ENCODE measurements at regions not wholly inside any gene's neighbourhood (a gene's known extent, or its start where the extent isn't known, plus 50 kb on each side); places are given as distances from the start of the nearest gene placed in this dataset.
"Not testable (repeated sequence)": the region's sequence is repeated elsewhere in the genome, so short reads cannot be mapped to it uniquely, and the experiment has no call there.

DNA sequence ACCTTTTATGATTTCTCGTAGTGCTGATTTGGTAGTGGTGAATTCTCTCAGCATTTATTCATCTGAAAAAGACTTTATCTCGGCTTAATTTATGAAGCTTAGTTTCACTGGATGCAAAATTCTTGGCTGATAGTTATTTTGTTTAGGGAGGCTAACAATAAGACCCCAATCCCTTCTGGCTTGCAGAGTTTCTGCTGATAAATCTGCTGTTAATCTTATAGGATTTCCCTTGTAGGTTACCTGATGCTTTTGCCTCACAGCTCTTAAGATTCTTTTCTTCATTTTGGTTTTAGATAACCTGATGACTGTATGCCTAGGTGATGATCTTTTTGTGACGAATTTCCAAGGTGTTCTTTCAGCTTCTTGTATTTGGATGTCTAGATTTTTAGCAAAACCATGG lies 388.7 kb downstream of the UTRN start:
- TF ChIP-seq CTCF (IDR thresholded peaks at IDR 0.05; ENCODE audit: unreplicated experiment): no peak
- CTCF ChIA-PET: no interaction called here
- H3K4me3 Mint-ChIP-seq (ENCODE audit: low read depth, unreplicated experiment): no peak overlapping the region
- BruUV-seq (replicated peaks): no TSS peak
- intact Hi-C loops (cut with micrococcal nuclease; ENCODE audit: unreplicated experiment): no loop called here
- peaks cover 10% of the 10 kb centered on the region for H3K4me1 Mint-ChIP-seq (ENCODE audit: low read depth, unreplicated experiment)
- no peaks in the 10 kb centered on the region for H3K36me3 Mint-ChIP-seq (ENCODE audit: insufficient read depth, unreplicated experiment)
- no peak for DNase-seq
- peaks cover 8% of the 10 kb centered on the region for H3K9me3 Mint-ChIP-seq (ENCODE audit: low read depth, unreplicated experiment)
- H3K27ac Mint-ChIP-seq (ENCODE audit: unreplicated experiment): no peak overlapping the region
- no peaks in the 10 kb centered on the region for H3K27me3 Mint-ChIP-seq (ENCODE audit: unreplicated experiment)

- no TSS peak for BruUV-seq (replicated peaks)
- no peaks in the 10 kb centered on the region for H3K36me3 Mint-ChIP-seq (ENCODE audit: insufficient read depth, unreplicated experiment)
- H3K4me1 Mint-ChIP-seq (ENCODE audit: low read depth, unreplicated experiment): peaks cover 10% of the 10 kb centered on the region
- intact Hi-C loops (cut with micrococcal nuclease; ENCODE audit: unreplicated experiment): no loop called here
- no peak for TF ChIP-seq CTCF (IDR thresholded peaks at IDR 0.05; ENCODE audit: unreplicated experiment)
- no peaks in the 10 kb centered on the region for H3K27me3 Mint-ChIP-seq (ENCODE audit: unreplicated experiment)
- H3K9me3 Mint-ChIP-seq (ENCODE audit: low read depth, unreplicated experiment): peaks cover 8% of the 10 kb centered on the region
- DNase-seq: no peak
- no peak overlapping the region for H3K4me3 Mint-ChIP-seq (ENCODE audit: low read depth, unreplicated experiment)
- H3K27ac Mint-ChIP-seq (ENCODE audit: unreplicated experiment): no peak overlapping the region
- CTCF ChIA-PET: no interaction called here
Measured at GRCh38 chr6:144675231-144675861, 390.2 kb downstream of the UTRN start.

DNA sequence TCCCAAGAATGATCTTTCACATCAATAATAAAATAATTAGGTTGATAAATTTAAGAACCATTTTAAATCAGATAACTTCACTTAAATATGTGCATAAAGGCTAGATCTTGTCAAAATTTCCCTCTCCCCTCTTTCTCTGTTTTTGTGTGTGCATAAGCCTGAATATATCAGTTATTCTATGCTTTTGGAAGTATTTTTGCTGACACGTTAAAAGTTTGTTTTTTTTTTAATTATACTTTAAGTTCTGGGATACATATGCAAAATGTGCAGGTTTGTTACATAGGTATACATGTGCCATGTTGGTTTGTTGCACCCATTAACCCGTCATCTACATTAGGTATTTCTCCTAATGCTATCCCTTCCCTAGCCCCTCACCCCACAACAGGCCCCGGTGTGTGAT lies 391.2 kb downstream of the UTRN start:
- CTCF ChIA-PET; H3K27ac Mint-ChIP-seq (ENCODE audit: unreplicated experiment); intact Hi-C loops (cut with micrococcal nuclease; ENCODE audit: unreplicated experiment); H3K4me3 Mint-ChIP-seq (ENCODE audit: low read depth, unreplicated experiment); H3K27me3 Mint-ChIP-seq (ENCODE audit: unreplicated experiment); DNase-seq; H3K36me3 Mint-ChIP-seq (ENCODE audit: insufficient read depth, unreplicated experiment); H3K9me3 Mint-ChIP-seq (ENCODE audit: low read depth, unreplicated experiment); BruUV-seq (replicated peaks): not testable (repeated sequence)
- peaks cover 17% of the 10 kb centered on the region for H3K4me1 Mint-ChIP-seq (ENCODE audit: low read depth, unreplicated experiment)

DNA sequence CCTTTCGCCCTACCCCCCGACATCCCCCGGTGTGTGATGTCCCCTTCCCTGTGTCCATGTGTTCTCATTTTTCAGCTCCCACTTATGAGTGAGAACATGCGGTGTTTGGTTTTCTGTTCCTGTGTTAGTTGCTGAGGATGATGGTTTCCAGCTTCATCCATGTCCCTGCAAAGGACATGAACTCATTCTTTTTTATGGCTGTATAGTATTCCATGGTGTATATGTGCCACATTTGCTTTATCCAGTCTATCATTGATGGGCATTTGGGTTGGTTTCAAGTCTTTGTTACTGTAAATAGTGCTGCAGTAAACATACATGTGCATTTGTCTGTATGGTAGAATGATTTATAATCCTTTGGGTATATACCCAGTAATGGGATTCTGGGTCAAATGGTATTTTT lies 392.1 kb downstream of the UTRN start:
- H3K4me3 Mint-ChIP-seq (ENCODE audit: low read depth, unreplicated experiment); H3K27me3 Mint-ChIP-seq (ENCODE audit: unreplicated experiment); CTCF ChIA-PET; BruUV-seq (replicated peaks); H3K9me3 Mint-ChIP-seq (ENCODE audit: low read depth, unreplicated experiment); intact Hi-C loops (cut with micrococcal nuclease; ENCODE audit: unreplicated experiment); DNase-seq; H3K36me3 Mint-ChIP-seq (ENCODE audit: insufficient read depth, unreplicated experiment); H3K27ac Mint-ChIP-seq (ENCODE audit: unreplicated experiment): not testable (repeated sequence)
- peaks cover 13% of the 10 kb centered on the region for H3K4me1 Mint-ChIP-seq (ENCODE audit: low read depth, unreplicated experiment)

DNA sequence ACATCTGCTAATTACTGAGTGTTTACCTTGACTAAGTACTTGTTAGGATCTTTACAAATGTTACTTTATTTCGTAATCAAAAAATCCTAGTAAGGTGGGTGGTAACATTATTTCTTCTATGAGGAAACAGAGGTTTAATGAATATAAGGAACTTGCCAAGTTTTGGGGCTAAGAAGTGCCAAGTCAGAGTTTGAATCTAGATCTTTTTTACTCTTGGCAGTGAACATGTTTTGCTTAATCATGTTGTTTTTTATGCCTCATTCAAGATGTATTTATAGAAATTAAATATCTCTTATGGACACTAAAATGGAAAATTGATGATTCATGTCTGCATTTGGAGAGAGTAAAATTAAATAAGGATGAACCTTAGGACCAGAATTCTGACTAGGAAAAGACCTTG lies 393.7 kb downstream of the UTRN start:
- Mint-ChIP-seq H3K4me1 (ENCODE audit: low read depth, unreplicated experiment) (peaks cover 7% of the 10 kb centered on the region), H3K27ac (ENCODE audit: unreplicated experiment) (no peak overlapping the region)

More for the DNA sequence above, 393.7 kb downstream of the UTRN start:
- intact Hi-C loops (cut with micrococcal nuclease; ENCODE audit: unreplicated experiment): no loop called here
- no TSS peak for BruUV-seq (replicated peaks)
- Mint-ChIP-seq H3K4me3 (ENCODE audit: low read depth, unreplicated experiment) (no peak overlapping the region), H3K9me3 (ENCODE audit: low read depth, unreplicated experiment) (no peaks in the 10 kb centered on the region), H3K27me3 (ENCODE audit: unreplicated experiment) (no peaks in the 10 kb centered on the region), H3K36me3 (ENCODE audit: insufficient read depth, unreplicated experiment) (peaks cover 9% of the 10 kb centered on the region)
- CTCF ChIA-PET: no interaction called here
- no peak for DNase-seq
- no peak for TF ChIP-seq CTCF (IDR thresholded peaks at IDR 0.05; ENCODE audit: unreplicated experiment)
